ENCODE measurements at regions not wholly inside any gene's neighbourhood (a gene's known extent, or its start where the extent isn't known, plus 50 kb on each side); places are given as distances from the start of the nearest gene placed in this dataset. TPM values are rescaled to one million over a fixed set of nuclear protein-coding genes. Genes with fewer than 3 reads are reported as not detected.

DNA sequence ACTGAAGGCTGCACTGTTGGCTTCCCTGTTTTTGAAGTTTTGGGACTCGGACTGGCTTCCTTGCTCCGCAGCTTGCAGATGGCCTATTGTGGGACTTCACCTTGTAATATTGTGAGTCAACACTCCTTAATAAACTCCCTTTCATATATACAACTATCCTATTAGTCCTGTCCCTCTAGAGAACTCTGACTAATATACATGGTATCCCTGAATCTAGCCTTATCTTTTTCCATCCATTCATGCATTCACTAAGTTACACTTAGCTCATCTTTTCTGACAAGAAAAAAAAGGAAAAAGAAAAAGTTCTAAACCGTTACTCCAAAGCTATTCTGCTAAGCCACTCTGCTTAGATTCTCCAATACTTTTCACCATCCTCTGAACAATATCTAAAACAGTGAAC is 1260.2 kb upstream of the PCDH7 start:
- H3K27me3 Mint-ChIP-seq (ENCODE audit: unreplicated experiment), result no peaks in the 10 kb centered on the region
- TF ChIP-seq, protein P1, sequence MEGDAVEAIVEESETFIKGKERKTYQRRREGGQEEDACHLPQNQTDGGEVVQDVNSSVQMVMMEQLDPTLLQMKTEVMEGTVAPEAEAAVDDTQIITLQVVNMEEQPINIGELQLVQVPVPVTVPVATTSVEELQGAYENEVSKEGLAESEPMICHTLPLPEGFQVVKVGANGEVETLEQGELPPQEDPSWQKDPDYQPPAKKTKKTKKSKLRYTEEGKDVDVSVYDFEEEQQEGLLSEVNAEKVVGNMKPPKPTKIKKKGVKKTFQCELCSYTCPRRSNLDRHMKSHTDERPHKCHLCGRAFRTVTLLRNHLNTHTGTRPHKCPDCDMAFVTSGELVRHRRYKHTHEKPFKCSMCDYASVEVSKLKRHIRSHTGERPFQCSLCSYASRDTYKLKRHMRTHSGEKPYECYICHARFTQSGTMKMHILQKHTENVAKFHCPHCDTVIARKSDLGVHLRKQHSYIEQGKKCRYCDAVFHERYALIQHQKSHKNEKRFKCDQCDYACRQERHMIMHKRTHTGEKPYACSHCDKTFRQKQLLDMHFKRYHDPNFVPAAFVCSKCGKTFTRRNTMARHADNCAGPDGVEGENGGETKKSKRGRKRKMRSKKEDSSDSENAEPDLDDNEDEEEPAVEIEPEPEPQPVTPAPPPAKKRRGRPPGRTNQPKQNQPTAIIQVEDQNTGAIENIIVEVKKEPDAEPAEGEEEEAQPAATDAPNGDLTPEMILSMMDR (IDR thresholded peaks at IDR 0.05), result no peak
- no peaks in the 10 kb centered on the region for H3K36me3 Mint-ChIP-seq (ENCODE audit: unreplicated experiment)
- H3K27ac Mint-ChIP-seq (ENCODE audit: unreplicated experiment), result no peak overlapping the region
- H3K4me3 Mint-ChIP-seq (ENCODE audit: unreplicated experiment), result no peak overlapping the region
- peaks cover 3% of the 10 kb centered on the region for H3K9me3 Mint-ChIP-seq (ENCODE audit: unreplicated experiment)
- H3K4me1 Mint-ChIP-seq (ENCODE audit: unreplicated experiment), result no peaks in the 10 kb centered on the region
- no peak for DNase-seq (ENCODE audit: extremely low spot score, unreplicated experiment)

DNA sequence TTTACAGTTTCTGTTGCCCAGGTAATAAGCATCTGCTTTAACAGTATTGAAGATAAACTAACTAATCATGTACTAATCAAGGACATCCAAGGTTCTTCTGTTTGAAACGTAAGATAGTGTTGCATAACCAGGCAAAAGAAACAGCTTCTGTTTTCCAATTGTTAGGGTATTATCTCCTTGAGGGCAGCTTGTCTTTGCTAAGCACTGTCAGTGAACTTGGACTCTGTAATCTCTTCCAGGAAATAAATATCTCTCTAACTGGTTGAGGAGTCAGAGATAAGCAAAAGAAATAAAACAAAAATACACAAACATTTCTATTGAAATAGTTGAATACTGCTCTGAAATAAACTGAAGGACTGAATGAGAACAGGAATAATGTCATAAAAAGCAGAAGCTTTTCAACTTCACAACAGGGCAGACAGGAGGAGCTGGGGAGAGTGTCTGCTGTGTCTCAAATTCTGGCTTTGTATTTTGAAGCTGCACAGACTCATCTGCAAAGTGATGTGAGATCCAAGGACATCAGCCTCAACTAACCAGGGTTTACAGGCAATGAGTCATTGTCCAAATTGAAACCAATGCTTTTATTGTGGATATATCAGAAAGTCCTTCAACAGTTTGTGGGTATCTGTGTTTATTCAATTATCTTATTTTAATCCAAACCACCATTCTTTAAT is 1253.0 kb upstream of the PCDH7 start:
- TF ChIP-seq, protein P1 (IDR thresholded peaks at IDR 0.05), result no peak
- peaks cover 3% of the 10 kb centered on the region for H3K9me3 Mint-ChIP-seq (ENCODE audit: unreplicated experiment)
- H3K36me3 Mint-ChIP-seq (ENCODE audit: unreplicated experiment), result no peaks in the 10 kb centered on the region
- peaks cover 15% of the 10 kb centered on the region for H3K27me3 Mint-ChIP-seq (ENCODE audit: unreplicated experiment)
- no peak for DNase-seq (ENCODE audit: extremely low spot score, unreplicated experiment)
- H3K4me1 Mint-ChIP-seq (ENCODE audit: unreplicated experiment), result no peaks in the 10 kb centered on the region
- no peak overlapping the region for H3K27ac Mint-ChIP-seq (ENCODE audit: unreplicated experiment)
- no peak overlapping the region for H3K4me3 Mint-ChIP-seq (ENCODE audit: unreplicated experiment)

Small RNA genes lying in the stretch of these regions (microRNA-seq; reads per million reads assigned to microRNA genes)
- gene MIR4275 (ENCODE audit: unreplicated experiment), result not detected

Measured in osteocyte (in vitro differentiated cells).